Neural progenitor cell (in vitro differentiated cells): ENCODE measurements at regions not wholly inside any gene's neighbourhood (a gene's known extent, or its start where the extent isn't known, plus 50 kb on each side); places are given as distances from the start of the nearest gene placed in this dataset.

Experiments
- DNase-seq: peaks from one replicate; pipeline ENCODE4 v3.0.0-alpha.2; 2016; ENCODE audit warnings: low spot score
- H2AFZ ChIP-seq: fragments of 200-600 bp; sonication (generic); replicated peaks from 2 replicates; pipeline ENCODE4 v1.6.1; 2016; ENCODE audit warnings: antibody characterized with exemption
- H3F3A ChIP-seq: fragments of 200-600 bp; sonication (generic); 2 replicates; pipeline ENCODE4 v1.6.1; 2016; ENCODE audit warnings: antibody characterized with exemption, low read depth
- H3K27ac ChIP-seq: fragments of 200-600 bp; sonication (generic); 2 replicates; pipeline ENCODE4 v1.5.1; 2016; ENCODE audit warnings: mild to moderate bottlenecking
- H3K27me3 ChIP-seq: fragments of 200-600 bp; sonication (generic); 2 replicates; pipeline ENCODE4 v1.6.1; 2016; ENCODE audit warnings: mild to moderate bottlenecking, moderate library complexity
- H3K36me3 ChIP-seq: fragments of 200-600 bp; sonication (generic); 2 replicates; pipeline ENCODE4 v1.5.1; 2016
- H3K4me1 ChIP-seq: fragments of 200-600 bp; sonication (generic); 2 replicates; pipeline ENCODE4 v1.6.1; 2016; ENCODE audit warnings: mixed run types
- H3K4me2 ChIP-seq: fragments of 200-600 bp; sonication (generic); 2 replicates; pipeline ENCODE4 v1.6.1; 2016
- H3K4me3 ChIP-seq: fragments of 200-600 bp; sonication (generic); 2 replicates; pipeline ENCODE4 v1.5.1; 2016
- H3K79me2 ChIP-seq: fragments of 200-600 bp; sonication (generic); 2 replicates; pipeline ENCODE4 v1.6.1; 2016; ENCODE audit warnings: low read depth
- H3K9ac ChIP-seq: fragments of 200-600 bp; sonication (generic); 2 replicates; pipeline ENCODE4 v1.6.1; 2016
- H3K9me3 ChIP-seq: fragments of 200-600 bp; sonication (generic); 2 replicates; pipeline ENCODE4 v1.5.1; 2016; ENCODE audit warnings: low read depth
- H4K20me1 ChIP-seq: fragments of 200-600 bp; sonication (generic); 2 replicates; pipeline ENCODE4 v1.6.1; 2016; ENCODE audit warnings: low read depth
- H3K27ac Mint-ChIP-seq: 3 replicates; pipeline ENCODE4 v1.8.0; 2021; ENCODE audit warnings: mixed read lengths
- H3K27me3 Mint-ChIP-seq: 2 replicates; pipeline ENCODE4 v1.8.0; 2022; ENCODE audit warnings: low read depth, mild to moderate bottlenecking, inconsistent platforms, moderate library complexity, mixed read lengths; ENCODE audit not compliant: insufficient read depth
- H3K36me3 Mint-ChIP-seq: 3 replicates; pipeline ENCODE4 v1.8.0; 2021; ENCODE audit warnings: mixed read lengths
- H3K4me1 Mint-ChIP-seq: 3 replicates; pipeline ENCODE4 v1.8.0; 2021; ENCODE audit warnings: mixed read lengths
- H3K4me3 Mint-ChIP-seq: 3 replicates; pipeline ENCODE4 v1.8.0; 2021; ENCODE audit warnings: mild to moderate bottlenecking, moderate library complexity, mixed read lengths
- H3K9me3 Mint-ChIP-seq: 3 replicates; pipeline ENCODE4 v1.8.0; 2020; ENCODE audit warnings: mixed read lengths
- EZH2 ChIP-seq: fragments of 200-600 bp; sonication (generic); IDR thresholded peaks from 2 replicates; pipeline ENCODE4 v1.6.1; 2017; ENCODE audit warnings: antibody characterized with exemption, mild to moderate bottlenecking, moderate library complexity
- EZH2phosphoT487 ChIP-seq: fragments of 200-600 bp; sonication (generic); IDR thresholded peaks from 2 replicates; pipeline ENCODE4 v1.6.1; 2017; ENCODE audit warnings: antibody characterized with exemption
- TF ChIP-seq, protein P1 (sequence below): fragments of 200-600 bp; sonication (generic); IDR thresholded peaks from 2 replicates; pipeline ENCODE4 v1.5.1; 2017; ENCODE audit warnings: antibody characterized with exemption, mild to moderate bottlenecking

DNA sequence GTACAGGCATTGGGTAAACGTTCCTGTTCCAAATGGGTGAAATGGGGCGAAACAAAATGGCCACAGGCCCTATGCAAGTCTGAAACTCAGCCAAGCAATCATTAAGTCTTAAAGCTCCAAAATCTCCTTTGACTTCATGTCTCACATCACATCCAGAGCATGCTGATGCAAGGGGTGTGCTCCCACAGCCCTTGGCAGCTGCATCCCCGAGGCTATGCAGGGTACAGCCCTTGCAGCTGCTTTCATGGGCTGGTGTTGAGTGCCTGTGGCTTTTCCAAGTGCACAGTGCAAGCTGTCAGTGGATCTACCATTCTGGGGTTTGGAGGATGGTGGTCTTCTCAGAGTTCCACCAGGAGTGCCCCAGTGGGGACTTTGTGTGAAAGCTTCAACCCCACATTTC is 270.0 kb upstream of the CDYL start:
- Histone ChIP-seq H3K4me3 (no peak overlapping the region), H3K36me3 (no peaks in the 10 kb centered on the region), H2AFZ (no peak overlapping the region), H4K20me1 (no peaks in the 10 kb centered on the region), H3K9ac (no peak overlapping the region), H3K27me3 (no peaks in the 10 kb centered on the region), H3K9me3 (no peaks in the 10 kb centered on the region), H3F3A (no peaks in the 10 kb centered on the region), H3K4me1 (peaks cover 4% of the 10 kb centered on the region), H3K79me2 (no peaks in the 10 kb centered on the region), H3K4me2 (no peak overlapping the region), H3K27ac (no peak overlapping the region)
- Mint-ChIP-seq H3K4me1 (peaks cover 3% of the 10 kb centered on the region), H3K9me3 (peaks cover 2% of the 10 kb centered on the region), H3K27ac (no peak overlapping the region), H3K27me3 (peaks cover 2% of the 10 kb centered on the region), H3K36me3 (no peaks in the 10 kb centered on the region), H3K4me3 (no peak overlapping the region)
- no peak for DNase-seq
- no peak for TF ChIP-seq EZH2phosphoT487

DNA sequence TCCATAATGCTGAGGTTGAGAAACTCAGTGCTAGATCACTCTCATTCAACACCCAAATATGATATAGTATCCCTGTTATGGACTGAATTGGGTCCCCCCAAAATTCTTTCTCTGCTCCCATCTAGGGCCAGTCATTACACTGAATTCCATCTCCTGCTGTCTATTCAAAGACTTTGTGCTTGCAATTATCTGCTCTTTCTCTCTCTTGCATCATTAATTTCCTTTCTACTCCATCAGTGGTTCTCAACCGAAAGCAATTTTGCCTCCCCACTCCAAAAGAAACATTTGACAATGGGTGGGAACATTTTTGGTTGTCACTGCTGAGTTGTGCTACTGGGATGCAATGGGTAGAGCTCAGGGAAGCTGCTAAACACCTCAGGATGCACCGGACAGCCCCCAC is 271.5 kb upstream of the CDYL start:
- Histone ChIP-seq H3K4me1 (peaks cover 4% of the 10 kb centered on the region), H3K4me2 (no peak overlapping the region), H2AFZ (no peak overlapping the region), H3K79me2 (no peaks in the 10 kb centered on the region), H3F3A (no peaks in the 10 kb centered on the region), H4K20me1 (no peaks in the 10 kb centered on the region), H3K27ac (no peak overlapping the region), H3K36me3 (no peaks in the 10 kb centered on the region), H3K9me3 (no peaks in the 10 kb centered on the region), H3K9ac (no peak overlapping the region), H3K27me3 (no peaks in the 10 kb centered on the region), H3K4me3 (no peak overlapping the region)
- peaks cover 2% of the 10 kb centered on the region for H3K27me3 Mint-ChIP-seq
- H3K4me3 Mint-ChIP-seq, result no peak overlapping the region
- no peak for DNase-seq
- TF ChIP-seq EZH2phosphoT487, result no peak
- no peak for TF ChIP-seq EZH2
- TF ChIP-seq, protein P1, sequence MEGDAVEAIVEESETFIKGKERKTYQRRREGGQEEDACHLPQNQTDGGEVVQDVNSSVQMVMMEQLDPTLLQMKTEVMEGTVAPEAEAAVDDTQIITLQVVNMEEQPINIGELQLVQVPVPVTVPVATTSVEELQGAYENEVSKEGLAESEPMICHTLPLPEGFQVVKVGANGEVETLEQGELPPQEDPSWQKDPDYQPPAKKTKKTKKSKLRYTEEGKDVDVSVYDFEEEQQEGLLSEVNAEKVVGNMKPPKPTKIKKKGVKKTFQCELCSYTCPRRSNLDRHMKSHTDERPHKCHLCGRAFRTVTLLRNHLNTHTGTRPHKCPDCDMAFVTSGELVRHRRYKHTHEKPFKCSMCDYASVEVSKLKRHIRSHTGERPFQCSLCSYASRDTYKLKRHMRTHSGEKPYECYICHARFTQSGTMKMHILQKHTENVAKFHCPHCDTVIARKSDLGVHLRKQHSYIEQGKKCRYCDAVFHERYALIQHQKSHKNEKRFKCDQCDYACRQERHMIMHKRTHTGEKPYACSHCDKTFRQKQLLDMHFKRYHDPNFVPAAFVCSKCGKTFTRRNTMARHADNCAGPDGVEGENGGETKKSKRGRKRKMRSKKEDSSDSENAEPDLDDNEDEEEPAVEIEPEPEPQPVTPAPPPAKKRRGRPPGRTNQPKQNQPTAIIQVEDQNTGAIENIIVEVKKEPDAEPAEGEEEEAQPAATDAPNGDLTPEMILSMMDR, result no peak
- H3K27ac Mint-ChIP-seq, result no peak overlapping the region
- H3K9me3 Mint-ChIP-seq, result no peaks in the 10 kb centered on the region
- peaks cover 3% of the 10 kb centered on the region for H3K4me1 Mint-ChIP-seq
- H3K36me3 Mint-ChIP-seq, result no peaks in the 10 kb centered on the region

DNA sequence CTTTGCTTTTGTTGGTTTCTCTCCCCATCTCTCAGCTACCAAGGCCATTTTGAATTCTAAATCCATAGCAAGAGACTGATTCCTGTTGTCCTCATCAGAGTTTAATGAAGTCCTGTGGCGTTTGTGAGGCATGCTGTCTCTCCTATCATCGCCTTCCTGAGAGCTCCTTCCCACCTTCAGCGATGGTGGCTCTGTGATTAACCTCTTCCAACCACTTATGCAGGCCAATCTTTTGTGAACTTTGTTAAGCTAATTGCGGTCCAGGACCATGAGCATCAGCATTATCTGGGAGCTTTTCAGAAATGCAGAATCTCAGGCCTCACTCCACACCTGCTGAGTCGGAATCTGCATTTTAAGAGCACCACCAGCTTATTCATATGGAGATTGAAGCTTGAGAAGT is 272.5 kb upstream of the CDYL start:
- no peak overlapping the region for H3K27ac ChIP-seq
- H3K4me2 ChIP-seq, result no peak overlapping the region
- H3K4me3 Mint-ChIP-seq, result no peak overlapping the region
- H2AFZ ChIP-seq, result peak overlapping the region; percentile 38
- no peaks in the 10 kb centered on the region for H4K20me1 ChIP-seq
- no peaks in the 10 kb centered on the region for H3K27me3 ChIP-seq
- no peak overlapping the region for H3K9ac ChIP-seq
- H3K79me2 ChIP-seq, result no peaks in the 10 kb centered on the region
- H3K36me3 ChIP-seq, result no peaks in the 10 kb centered on the region
- no peak for DNase-seq
- H3K27ac Mint-ChIP-seq, result no peak overlapping the region
- H3F3A ChIP-seq, result no peaks in the 10 kb centered on the region
- TF ChIP-seq, protein P1, result no peak
- TF ChIP-seq EZH2phosphoT487, result no peak
- no peak for TF ChIP-seq EZH2
- H3K9me3 ChIP-seq, result no peaks in the 10 kb centered on the region
- H3K9me3 Mint-ChIP-seq, result no peaks in the 10 kb centered on the region
- H3K27me3 Mint-ChIP-seq, result peaks cover 2% of the 10 kb centered on the region
- H3K4me1 ChIP-seq, result no peaks in the 10 kb centered on the region
- H3K4me3 ChIP-seq, result no peak overlapping the region
- peaks cover 3% of the 10 kb centered on the region for H3K4me1 Mint-ChIP-seq
- H3K36me3 Mint-ChIP-seq, result no peaks in the 10 kb centered on the region

DNA sequence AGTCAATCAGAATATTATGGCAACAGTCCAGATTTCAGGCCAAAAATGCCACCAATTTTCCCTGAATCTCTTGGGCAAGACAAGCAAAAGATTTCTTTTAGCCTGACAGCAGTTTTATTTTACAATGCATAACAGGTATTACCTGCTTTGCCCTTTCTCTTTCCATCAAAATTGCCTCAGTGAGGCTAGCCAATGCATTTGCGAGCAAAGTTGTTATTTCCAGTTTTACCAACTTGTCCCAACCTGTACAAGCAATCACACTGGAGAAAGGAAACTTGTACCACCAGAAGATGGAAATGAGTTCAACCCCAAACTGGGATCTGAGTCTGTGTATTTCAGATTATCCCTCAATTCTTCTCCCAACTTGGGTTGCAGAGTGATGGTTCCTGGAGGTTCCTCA is 279.9 kb upstream of the CDYL start:
- Histone ChIP-seq H4K20me1 (no peaks in the 10 kb centered on the region), H3K79me2 (no peaks in the 10 kb centered on the region), H2AFZ (no peak overlapping the region), H3K9ac (no peak overlapping the region), H3K4me2 (no peak overlapping the region), H3F3A (no peaks in the 10 kb centered on the region), H3K4me1 (no peaks in the 10 kb centered on the region), H3K36me3 (no peaks in the 10 kb centered on the region), H3K4me3 (no peak overlapping the region), H3K27ac (no peak overlapping the region), H3K9me3 (no peaks in the 10 kb centered on the region), H3K27me3 (no peaks in the 10 kb centered on the region)
- peaks cover 2% of the 10 kb centered on the region for H3K9me3 Mint-ChIP-seq
- DNase-seq, result no peak
- no peak overlapping the region for H3K4me3 Mint-ChIP-seq
- no peaks in the 10 kb centered on the region for H3K4me1 Mint-ChIP-seq
- H3K27ac Mint-ChIP-seq, result no peak overlapping the region
- no peaks in the 10 kb centered on the region for H3K36me3 Mint-ChIP-seq
- peaks cover 4% of the 10 kb centered on the region for H3K27me3 Mint-ChIP-seq
- TF ChIP-seq EZH2 (no peak), EZH2phosphoT487 (no peak)
- TF ChIP-seq, protein P1, result no peak
